ENCODE measurements at regions not wholly inside any gene's neighbourhood (a gene's known extent, or its start where the extent isn't known, plus 50 kb on each side); places are given as distances from the start of the nearest gene placed in this dataset.

DNA sequence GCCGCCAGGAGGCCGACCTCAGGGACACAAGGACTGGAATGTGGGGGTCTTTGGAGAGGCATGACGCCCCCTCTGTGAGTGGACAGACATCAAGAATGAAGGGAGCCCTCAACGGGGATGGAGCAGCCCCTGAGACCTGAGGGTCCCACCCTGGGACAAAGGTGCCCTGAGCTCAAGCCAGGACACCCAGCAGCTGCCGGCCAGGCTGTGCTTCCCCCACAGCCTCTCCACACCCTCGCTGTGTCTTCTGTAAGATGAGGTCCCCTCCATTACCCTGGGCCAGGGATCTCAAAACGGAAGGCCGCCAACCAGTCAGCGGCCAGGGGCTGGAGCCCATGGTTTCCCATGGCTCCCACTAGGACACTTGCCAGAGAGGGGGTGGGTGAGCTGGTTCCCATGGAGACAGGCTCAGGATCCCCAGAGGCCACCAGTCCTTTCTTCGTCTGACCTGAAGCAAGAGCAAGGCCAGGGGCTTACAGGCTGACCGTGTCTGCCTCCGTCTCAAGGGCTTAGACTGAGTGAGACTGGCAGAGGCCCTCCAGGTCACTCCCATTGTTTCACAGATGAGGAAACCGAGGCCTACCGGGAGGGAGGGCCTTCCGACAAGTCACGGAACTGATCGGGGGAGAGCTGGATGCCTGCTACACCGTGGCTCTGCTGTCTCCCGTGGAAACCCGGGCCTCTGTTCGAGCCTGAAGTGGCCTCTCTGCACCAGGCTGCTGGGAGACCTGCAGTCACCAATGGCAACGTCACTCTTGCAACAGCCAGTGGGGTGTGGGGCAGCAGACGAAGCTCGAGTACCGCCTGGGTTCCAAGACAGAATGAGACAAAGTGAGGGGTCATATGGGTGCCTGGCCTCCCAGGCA lies 91.7 kb upstream of the DIO3 start:
- Mint-ChIP-seq H3K36me3 (no peaks in the 10 kb centered on the region), H3K4me1 (no peaks in the 10 kb centered on the region), H3K27ac (no peak overlapping the region), H3K27me3 (ENCODE audit: low read depth in 3 of 3) (peaks cover 0 to 6% (median 3%) of the 10 kb centered on the region in 3 donors), H3K9me3 (no peaks in the 10 kb centered on the region), H3K4me3 (no peak overlapping the region)
- no peak for DNase-seq

DNA sequence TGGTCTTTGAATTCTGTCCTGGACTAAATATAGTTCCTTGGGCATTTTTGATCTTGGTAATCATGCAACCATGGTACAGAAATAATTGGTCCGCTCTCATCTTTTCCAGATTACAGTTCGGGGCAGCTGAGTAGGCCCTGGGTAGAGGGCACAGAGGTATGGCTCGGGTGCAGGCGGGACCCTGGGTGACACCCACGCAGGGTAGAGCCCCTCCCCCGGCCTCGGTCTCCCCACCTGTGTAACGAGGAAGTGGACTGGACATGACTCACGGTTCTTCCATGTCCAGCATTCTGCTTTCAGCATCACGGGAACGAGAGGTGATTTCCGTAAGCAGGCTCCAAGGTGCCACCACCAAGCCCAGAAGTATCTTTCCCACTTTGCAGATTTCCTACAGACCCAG lies 91.0 kb upstream of the DIO3 start:
- H3K27me3 Mint-ChIP-seq (ENCODE audit: low read depth in 3 of 3): peaks cover 0 to 6% (median 3%) of the 10 kb centered on the region in 3 donors
- H3K4me1 Mint-ChIP-seq: no peaks in the 10 kb centered on the region

DNA sequence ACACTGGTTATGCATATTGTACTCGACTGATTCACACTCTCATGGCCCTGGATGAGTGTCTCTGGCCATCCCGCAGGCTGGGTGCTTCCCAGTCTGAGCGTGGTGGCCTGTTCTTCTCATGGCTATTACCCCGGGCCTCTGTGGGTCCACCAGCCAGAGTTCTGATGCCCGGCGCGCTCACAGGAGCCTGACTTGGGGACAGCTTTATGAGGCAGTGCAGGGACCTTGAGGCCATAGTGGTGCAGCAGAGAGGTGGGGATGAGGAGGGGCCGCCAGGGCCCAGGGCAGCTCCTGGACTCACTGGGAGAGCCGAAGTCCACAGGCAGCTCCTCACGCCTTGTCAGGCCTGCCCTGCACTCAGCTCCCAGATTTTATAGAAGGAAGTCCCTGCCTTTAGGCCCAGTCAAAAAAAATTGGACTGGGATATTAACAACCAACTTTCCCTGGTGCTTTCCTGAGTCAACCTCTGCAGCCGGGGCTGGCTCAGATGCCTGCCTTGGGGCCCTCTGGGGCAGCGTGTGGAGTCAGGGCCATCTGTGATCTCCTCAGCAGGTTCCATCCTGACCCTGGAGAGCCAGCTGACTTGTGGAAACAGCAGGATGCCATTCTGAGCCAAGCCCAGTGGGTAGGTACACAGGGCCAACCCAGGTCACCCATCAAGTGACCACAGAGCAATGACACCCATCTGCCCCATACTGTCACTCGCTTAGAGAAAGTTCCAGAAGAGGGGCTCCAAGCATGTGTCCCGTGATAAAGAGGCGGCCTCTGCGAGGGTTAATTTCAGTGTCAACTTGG lies 89.4 kb upstream of the DIO3 start:
- H3K4me1 Mint-ChIP-seq: no peaks in the 10 kb centered on the region
- peaks cover 4 to 8% (median 6%) of the 10 kb centered on the region in 3 donors for H3K27me3 Mint-ChIP-seq (ENCODE audit: low read depth in 3 of 3)
- H3K4me3 Mint-ChIP-seq: no peak overlapping the region
- no peak for DNase-seq
- H3K9me3 Mint-ChIP-seq: no peaks in the 10 kb centered on the region
- no peak overlapping the region for H3K27ac Mint-ChIP-seq
- H3K36me3 Mint-ChIP-seq: no peaks in the 10 kb centered on the region

More for the DNA sequence above, 91.0 kb upstream of the DIO3 start:
- DNase-seq: no peak
- Mint-ChIP-seq H3K36me3 (no peaks in the 10 kb centered on the region), H3K9me3 (no peaks in the 10 kb centered on the region), H3K4me3 (no peak overlapping the region), H3K27ac (no peak overlapping the region)

DNA sequence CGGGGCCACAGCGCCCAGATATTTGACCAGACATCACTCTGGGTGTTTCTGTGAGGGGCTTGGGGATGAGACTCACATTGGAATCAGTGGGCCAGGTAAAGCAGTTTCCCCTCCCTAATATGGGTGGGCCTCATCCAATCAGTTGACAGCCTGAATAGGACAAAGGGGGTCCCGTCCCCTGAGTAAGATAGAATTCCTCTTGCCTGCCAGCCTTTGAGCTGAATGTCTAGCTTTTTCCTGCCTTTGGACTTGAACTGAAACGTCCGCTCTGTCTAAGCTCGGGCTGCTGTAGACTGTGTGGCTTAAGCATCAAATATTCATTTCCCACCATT lies 88.8 kb upstream of the DIO3 start:
- Mint-ChIP-seq H3K4me3 (no peak overlapping the region), H3K27me3 (ENCODE audit: low read depth in 3 of 3) (peaks cover 4 to 5% (median 4%) of the 10 kb centered on the region in 3 donors), H3K36me3 (no peaks in the 10 kb centered on the region), H3K27ac (no peak overlapping the region), H3K9me3 (no peaks in the 10 kb centered on the region), H3K4me1 (no peaks in the 10 kb centered on the region)
- no peak for DNase-seq

DNA sequence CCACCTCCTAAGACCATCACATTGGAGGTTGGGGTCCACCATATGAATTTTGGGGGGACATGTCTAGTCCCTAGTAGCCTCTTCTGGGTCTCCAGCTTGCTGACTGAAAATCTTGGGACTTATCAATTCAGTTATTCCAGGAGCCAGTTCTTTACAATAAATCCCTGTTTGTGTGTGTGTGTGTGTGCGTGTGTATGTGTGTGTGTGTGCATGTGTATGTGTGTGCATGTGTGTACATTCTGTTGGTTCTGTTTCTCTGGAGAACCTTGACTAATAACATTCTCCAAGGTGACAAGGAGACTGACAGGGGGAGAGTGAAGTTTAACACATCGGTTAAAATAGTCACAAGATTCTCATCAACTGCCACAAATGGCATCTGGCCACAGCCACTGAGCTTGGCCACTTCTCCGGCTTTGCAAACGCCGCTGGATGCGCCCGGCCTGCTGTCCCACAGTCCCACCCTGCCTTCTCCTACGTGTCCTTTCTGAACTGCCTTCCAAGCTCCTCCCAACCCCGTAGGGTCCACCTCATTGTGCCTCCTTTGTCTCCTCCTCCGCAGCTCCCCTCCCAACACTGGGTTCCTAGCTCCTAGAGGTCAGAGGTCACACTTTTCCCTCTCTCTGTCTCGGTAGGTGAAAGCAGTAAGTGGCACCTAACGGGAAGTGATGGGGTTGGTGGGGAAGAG lies 88.1 kb upstream of the DIO3 start:
- Mint-ChIP-seq H3K4me1 (no peaks in the 10 kb centered on the region), H3K27me3 (ENCODE audit: low read depth in 3 of 3) (peaks cover 4 to 8% (median 7%) of the 10 kb centered on the region in 3 donors), H3K27ac (no peak overlapping the region), H3K9me3 (no peaks in the 10 kb centered on the region), H3K36me3 (no peaks in the 10 kb centered on the region), H3K4me3 (no peak overlapping the region)
- DNase-seq: no peak

DNA sequence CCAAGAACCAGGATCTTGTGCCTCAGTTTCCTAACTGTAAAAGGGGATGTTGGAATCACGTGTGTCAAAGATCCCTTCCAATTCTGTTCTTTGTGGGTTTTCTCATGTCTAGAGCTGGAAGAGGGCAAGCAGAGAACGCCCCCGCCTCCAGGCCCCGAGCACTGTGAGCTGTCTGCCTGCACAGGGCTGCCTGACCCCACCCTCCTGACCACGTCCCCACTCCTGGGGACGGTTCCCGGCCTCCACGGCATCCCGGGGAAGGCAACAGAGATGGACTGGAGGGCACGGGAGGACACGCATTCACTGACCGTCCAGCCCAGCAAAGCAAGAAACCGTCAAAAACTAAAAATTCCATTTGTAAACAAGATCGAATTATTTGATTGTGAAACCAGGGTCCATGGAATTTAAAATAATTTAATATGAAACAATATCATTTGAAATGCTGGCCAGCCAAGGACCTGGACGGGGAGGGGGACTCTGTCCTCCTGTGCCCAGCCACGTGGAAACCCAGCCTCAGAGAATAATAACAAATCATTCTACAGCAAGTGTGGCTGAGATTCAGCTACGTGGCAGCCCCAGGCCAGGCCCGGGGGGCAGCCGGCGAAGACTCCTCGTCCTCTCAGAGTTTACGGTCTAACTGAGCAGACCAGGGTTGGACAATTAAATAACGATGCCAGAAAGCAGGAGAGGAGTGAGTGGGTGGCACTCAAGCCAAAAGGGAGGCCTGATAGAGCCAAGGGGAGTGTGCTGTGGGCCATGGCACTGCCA lies 87.3 kb upstream of the DIO3 start:
- Mint-ChIP-seq H3K4me3 (no peak overlapping the region), H3K9me3 (no peaks in the 10 kb centered on the region), H3K36me3 (no peaks in the 10 kb centered on the region), H3K27ac (no peak overlapping the region), H3K27me3 (ENCODE audit: low read depth in 3 of 3) (peaks cover 4 to 9% (median 7%) of the 10 kb centered on the region in 3 donors), H3K4me1 (no peaks in the 10 kb centered on the region)
- DNase-seq: no peak

DNA sequence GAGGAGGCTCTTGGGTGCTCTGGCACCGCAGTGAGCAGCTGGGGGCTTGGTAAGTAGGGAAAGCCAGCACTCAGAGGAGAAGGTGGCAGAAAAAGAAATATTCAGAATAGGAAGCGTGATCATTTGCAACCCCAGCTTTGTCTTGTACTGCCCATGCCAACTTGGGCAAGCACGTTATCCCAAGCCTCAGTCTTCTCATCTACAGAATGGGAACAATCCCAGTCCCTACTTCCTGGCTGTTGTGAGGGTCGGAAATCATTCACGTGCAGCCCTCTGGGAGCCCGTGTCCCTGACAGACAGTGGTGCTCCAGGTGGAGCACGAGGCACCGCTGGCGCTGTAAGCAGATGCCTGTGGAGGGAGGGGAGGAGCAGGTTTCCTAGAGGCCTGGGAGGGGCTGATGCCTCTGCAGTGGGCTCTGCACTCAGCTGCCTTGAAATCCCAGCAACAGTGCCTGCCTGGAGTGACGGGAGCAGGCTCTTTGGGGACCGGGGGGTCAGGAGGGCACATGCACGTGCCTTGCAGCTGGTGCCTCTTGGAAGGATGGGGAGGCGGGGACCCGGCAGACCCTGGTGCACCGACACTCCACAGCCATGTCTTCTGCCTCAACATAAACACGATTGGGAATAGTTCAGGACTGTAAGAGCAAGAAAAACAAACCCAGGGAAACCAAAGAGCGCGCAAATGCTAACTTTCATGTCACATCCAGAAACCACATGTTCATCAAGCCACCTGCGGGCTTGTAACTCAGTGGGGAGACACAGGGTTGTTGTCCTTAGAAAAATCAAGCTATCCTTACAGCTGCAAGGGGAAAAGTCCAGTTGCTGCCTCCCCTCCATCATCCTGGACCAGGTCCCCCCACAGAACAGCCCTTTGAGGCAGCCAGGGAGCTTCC lies 86.5 kb upstream of the DIO3 start:
- Mint-ChIP-seq H3K9me3 (no peaks in the 10 kb centered on the region), H3K27me3 (ENCODE audit: low read depth in 3 of 3) (peaks cover 7 to 9% (median 7%) of the 10 kb centered on the region in 3 donors), H3K27ac (no peak overlapping the region), H3K4me3 (no peak overlapping the region), H3K4me1 (no peaks in the 10 kb centered on the region), H3K36me3 (no peaks in the 10 kb centered on the region)
- DNase-seq: no peak

DNA sequence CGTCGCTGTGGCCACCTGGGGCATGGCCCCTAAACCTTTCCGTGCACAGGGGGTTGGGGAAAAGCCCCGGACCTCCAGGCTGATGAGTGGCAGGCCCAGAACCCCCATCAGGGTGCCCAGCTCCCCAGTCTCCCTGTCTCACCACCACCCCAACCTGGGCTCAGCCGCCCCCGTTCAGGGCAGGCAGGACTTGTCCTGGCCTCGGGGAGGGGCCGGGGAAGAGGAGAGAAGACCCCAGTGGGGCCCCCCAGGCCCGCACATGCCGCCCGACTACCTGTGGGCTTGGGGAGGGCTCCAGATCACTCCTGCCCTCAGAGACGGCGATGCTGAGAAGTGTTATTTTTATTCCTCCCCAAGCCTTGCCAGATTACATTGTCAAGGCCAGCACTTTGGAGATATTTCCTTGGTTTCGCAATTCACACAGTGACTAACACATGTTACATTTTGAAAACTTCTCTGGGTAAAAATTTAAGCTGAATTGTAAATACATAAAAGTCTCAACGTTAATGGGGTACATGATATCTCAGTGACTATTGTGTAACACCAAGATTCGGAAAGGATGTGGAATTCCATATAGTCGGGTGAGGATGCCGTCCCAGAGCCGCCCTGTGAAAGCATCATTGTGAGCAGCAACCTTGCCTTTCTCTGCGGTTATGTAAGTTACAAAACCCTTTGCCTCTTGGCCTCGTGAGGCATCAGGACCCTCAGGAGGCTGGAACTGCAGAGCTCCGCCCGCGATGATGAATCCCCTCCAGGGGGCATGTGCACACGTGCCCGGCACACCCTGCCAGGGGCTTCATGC lies 85.6 kb upstream of the DIO3 start:
- no peak overlapping the region for H3K27ac Mint-ChIP-seq
- DNase-seq: no peak

DNA sequence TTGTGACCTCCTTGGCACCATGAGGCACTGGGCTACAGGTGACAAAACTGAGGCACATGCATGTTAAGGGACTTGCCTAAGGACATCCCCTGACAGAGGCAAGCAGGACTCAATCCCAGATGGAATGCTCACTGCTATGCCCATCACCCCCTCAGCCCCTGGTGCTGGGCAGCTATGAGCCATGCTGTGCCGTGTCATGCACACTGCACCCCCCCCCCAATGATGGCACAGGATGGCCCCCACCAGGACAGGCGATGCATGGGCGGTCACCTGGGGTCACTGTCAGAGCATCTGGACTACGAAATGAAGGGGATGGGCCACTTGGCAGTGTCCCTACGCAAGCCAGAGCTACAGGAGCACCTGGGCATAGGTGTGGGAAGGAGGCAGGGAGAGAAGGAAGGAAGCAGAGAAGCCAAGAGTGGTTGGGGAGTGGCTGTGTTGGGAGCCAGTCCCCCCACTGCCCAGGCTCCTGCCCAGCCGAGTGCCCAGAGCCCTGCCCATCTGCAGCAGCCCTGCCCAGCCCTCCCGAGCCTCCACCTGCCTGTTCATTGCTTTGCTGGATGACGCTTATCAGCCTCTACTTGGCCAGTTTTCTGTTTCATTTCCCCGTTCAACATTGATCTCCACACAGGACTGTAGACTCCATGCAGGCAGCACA lies 84.9 kb upstream of the DIO3 start:
- no peak for DNase-seq
- Mint-ChIP-seq H3K9me3 (no peaks in the 10 kb centered on the region), H3K27me3 (ENCODE audit: low read depth in 3 of 3) (peaks cover 9 to 12% (median 10%) of the 10 kb centered on the region in 3 donors), H3K27ac (no peak overlapping the region), H3K36me3 (no peaks in the 10 kb centered on the region), H3K4me3 (no peak overlapping the region), H3K4me1 (no peaks in the 10 kb centered on the region)

More for the DNA sequence above, 85.6 kb upstream of the DIO3 start:
- H3K27me3 Mint-ChIP-seq (ENCODE audit: low read depth in 3 of 3): peaks cover 7 to 9% (median 7%) of the 10 kb centered on the region in 3 donors
- no peak overlapping the region for H3K4me3 Mint-ChIP-seq
- H3K9me3 Mint-ChIP-seq: no peaks in the 10 kb centered on the region
- H3K36me3 Mint-ChIP-seq: no peaks in the 10 kb centered on the region
- H3K4me1 Mint-ChIP-seq: no peaks in the 10 kb centered on the region

DNA sequence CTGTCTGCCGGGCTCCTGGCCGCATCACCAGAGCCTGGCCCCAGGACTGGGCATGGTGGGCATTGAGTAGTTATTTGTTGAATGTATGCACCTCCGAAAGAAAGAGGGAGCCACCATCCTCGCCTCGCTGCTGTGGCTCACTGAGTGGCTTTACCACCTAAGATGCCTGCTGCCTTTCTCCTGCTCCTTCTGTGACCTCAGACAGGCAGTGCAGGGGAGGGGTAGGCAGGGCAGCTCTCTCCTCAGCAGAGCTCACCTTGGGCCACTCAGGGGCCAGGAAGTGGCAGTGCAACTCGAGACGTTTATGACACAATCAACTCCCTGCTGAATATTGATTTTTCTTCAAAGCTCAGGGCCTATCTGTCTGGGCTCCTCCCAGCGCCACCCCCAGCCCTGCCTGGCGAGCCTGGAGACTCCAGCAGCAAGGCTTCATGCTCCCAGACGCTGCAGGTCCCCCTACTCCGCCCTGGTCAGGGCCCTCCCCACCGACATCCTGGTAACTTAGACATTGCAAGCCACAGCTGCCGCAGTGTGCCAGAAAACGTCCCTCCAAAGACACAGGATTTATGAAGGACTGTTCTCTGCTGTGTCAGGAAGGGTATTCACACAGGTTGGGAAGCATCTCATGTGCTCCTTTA lies 84.3 kb upstream of the DIO3 start:
- no peaks in the 10 kb centered on the region for H3K9me3 Mint-ChIP-seq
- H3K36me3 Mint-ChIP-seq: no peaks in the 10 kb centered on the region
- no peak overlapping the region for H3K4me3 Mint-ChIP-seq
- H3K27ac Mint-ChIP-seq: no peak overlapping the region
- H3K4me1 Mint-ChIP-seq: no peaks in the 10 kb centered on the region
- H3K27me3 Mint-ChIP-seq (ENCODE audit: low read depth in 3 of 3): peaks cover 9 to 18% (median 10%) of the 10 kb centered on the region in 3 donors
- DNase-seq: no peak

DNA sequence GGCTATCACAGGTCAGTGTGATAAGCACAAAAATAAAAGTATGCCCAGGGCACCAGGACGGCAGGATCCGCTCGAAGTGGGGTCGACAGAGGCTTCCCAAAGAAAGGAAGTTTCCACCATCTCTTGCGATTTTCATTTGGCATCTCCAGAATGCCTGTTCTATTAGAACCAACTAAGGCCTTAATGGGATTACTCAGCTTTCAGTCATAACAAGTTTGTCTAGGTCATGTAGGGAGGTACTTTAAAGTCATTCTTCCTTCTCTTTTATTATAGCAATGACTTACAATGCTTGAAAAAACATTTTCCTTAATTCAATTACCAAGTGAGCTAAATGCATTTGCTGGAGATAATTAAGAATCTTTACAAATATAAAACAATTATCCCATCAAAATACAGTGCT lies 83.6 kb upstream of the DIO3 start:
- Mint-ChIP-seq H3K4me1 (no peaks in the 10 kb centered on the region), H3K27ac (no peak overlapping the region), H3K4me3 (no peak overlapping the region), H3K36me3 (no peaks in the 10 kb centered on the region), H3K27me3 (ENCODE audit: low read depth in 3 of 3) (peaks cover 10 to 22% (median 11%) of the 10 kb centered on the region in 3 donors), H3K9me3 (peaks cover 0 to under 1% (median 0%) of the 10 kb centered on the region in 6 donors)
- no peak for DNase-seq

All from immature natural killer cell (primary cell).